ENCODE measurements at regions not wholly inside any gene's neighbourhood (a gene's known extent, or its start where the extent isn't known, plus 50 kb on each side); places are given as distances from the start of the nearest gene placed in this dataset.

GRCh38 chr9:89697553-89697952, 92.7 kb downstream of the GADD45G start:
- no peak for DNase-seq

DNA sequence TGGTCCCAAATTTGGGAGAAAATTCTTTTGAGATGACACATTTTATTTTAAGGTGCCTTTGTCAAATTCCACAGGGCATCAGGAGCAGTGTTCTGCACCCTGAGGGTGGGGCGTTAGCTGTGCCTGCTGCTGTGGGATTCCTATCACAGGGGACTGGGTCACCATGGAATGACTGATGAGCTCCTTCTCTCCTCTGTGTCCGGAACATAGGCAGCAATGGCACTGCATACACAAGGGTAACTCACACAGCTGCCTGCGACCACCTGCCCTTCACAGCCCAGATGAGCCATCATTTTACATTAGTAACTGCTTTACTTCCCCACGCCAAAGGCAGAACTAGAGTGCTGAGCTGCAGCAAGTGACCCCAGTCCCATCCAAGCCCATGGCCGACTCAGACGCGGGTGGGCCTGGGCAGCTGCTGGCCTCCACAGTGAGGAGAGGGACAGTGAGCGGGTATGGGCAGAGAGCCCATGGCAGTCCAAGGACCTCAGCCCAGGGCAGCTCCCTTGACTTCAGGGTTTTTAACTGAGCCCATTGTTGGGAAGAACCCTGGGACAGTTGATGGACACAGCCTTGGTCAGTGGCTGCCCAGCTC, 93.7 kb downstream of the GADD45G start:
- DNase-seq: no peak

DNA sequence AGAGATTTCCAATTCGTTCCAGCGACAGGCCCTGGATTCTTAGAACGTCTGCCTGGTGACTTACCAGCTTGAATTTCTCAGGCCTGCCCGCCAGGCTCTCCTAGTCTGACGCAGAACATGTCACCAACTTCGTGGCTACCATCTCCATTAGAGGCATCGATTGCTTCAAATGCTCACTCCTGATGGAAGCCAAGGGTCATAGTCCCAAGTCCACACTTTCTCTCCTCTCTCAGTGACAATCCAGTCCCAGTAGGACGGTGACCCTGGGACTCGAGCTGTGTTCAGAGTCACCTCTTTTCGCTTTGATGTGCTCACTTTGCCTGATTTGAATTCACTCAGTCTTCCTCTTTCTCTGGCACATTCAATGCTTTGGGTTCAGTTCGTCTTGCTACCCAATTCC, 94.8 kb downstream of the GADD45G start:
- DNase-seq: no peak

DNA sequence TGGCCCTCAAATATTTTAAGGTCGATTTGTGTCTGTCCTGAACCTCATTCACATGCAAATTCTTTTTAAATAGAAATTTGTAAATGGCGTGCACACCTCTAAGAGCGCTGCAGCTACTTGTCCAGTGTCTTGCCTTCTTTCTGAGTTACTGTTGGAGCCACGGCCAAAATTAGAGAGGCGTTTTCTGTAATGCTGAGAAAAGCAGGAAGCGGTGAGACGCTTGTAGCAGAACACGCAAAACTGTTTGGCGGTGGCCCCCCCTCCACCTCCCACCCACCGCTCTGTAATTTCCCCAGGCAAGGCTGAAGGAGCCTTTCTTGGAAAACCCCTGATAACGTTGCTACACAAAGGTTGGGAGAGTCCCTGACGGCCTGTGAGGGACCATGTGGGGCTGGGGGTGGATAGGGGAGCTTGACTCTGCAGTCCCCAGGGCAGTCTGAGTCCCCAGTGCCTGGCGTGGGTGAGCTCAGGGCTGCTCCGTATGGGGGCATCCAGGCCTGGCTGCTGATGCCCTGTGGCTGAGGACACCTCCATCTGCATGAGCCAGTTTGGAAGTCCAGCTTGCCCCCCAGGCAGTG, 96.5 kb downstream of the GADD45G start:
- no peak for DNase-seq

- no peak for DNase-seq
These were observed 97.6 kb downstream of the GADD45G start for GRCh38 chr9:89702401-89702800.

DNA sequence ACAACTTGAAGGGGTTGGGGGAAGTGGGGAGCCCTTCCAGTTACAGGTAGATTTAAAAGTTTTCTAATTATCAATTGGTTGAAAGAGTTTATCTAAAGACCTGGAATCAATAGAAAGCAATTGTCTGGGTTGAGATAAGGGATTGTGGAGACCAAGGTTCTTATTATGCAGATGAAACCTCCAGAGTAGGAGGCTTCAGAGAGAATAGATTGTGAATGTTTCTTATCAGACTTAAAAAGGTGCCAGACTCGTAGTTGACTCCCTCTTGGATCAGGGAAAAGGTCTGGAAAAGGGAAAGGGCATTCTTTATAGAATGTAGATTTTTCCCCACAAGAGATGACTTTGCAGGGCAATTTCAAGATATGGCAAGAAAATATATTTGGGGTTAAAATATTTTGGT, 100.8 kb downstream of the GADD45G start:
- DNase-seq: no peak

DNA sequence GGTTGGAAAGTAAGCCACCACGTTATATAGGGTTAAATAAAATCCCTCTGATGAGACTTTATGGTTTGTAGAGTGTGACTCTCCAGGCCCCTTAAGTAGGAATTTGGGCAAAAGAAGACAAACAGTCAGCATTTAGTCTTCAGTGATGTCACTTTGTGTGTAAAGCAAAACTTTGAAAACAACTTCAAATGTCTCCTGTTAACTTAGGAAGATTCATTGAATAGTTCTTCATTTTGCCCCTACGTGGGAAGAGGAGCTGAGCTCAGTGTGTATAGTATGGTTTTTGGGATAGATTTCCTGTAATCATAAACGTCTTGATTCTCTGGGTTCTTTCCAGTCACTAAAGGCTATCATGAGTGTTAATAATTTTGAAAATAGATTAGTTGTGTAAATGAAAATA, 101.3 kb downstream of the GADD45G start:
- no peak for DNase-seq

- no peak for DNase-seq
These were observed 101.9 kb downstream of the GADD45G start for GRCh38 chr9:89706731-89707191.

DNA sequence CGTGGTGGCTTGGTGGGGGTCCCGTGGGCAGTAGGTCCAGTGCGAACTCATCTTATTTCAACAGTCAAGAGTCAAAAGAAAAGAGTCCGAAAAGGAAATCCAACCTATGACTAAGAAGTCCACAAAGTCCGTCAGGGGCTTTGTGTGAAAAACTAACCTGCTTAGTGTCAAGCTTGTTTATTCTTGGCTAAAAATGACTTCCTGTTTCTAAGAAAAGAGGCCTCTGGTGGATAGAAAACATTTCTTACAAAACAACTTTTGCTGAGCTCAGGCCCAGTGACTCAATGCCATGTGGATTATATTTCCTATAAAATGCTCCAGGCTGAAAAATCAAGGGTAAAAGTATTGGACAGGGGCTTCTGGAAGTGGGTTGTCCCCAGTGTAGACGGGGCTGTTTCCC, 105.9 kb downstream of the GADD45G start:
- no peak for DNase-seq

- DNase-seq: no peak
These were observed 107.1 kb downstream of the GADD45G start for GRCh38 chr9:89711866-89712265.

DNA sequence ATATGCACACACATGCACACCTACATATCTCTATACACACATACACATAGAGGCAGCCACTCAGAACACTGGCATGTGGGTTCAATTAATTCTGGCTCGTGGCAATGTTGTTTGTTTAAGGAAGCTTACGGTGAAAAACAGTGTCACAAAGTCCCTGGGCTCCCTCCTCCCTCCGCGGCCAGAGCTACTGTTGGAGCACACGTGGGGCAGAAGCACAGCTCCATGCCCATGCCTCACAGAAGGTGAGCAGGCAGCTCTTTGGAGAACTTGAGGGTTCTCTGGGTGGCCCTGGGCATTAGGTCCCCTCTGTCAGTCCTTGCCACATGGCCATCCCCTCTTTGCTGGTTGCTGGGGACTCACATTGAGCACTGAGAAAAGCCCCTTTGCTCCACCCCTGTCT, 107.5 kb downstream of the GADD45G start:
- DNase-seq: no peak

GRCh38 chr9:89714321-89714720, 109.5 kb downstream of the GADD45G start:
- no peak for DNase-seq

DNA sequence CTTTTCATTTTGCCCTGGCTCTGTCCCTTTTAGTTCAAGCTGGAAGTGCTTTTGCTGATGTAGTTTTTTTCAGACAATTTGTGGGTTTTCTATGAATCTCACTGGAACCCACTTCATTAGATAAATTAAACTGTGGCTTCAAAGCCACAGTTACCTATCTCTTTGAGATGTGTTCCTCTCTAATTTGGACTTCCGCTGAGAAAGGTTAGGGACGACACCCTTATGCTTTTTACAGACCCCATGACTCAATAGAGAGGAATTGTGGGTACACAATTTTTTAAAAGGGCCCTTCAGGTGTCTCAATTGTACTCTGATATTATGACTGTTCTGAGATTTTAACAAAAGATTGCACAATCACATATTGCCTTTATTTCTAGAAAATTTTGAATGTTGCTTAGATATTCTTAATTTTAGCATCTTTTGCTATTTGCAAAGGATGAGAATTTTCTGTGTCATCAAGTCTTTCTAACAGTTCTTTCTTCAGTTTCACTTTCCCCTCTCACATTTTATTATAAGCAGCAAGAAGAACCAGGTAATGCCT, 110.6 kb downstream of the GADD45G start:
- no peak for DNase-seq

- DNase-seq: no peak
These were observed 111.1 kb downstream of the GADD45G start for GRCh38 chr9:89715881-89716280.

GRCh38 chr9:89716559-89716958, 111.7 kb downstream of the GADD45G start:
- DNase-seq: no peak

DNA sequence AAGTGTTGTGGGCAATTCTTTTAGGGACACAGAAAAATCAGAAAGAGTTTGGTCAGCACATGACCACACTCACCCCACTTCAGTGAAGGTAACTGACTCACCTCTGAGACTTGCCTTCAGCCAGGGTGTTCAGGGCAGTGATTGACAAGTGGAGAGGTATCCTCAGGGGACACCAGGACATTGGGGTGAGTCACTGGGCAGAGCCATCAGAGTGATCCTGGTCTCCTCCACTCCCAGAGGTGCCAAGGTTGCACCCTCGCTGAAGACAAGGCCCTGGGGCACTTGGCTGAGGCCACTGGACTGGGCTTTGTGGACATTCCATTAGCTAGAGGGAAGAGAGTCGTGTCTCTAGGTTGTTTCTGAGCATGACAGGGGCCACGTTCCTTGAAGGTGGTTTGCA, 113.4 kb downstream of the GADD45G start:
- DNase-seq: no peak

- no peak for DNase-seq
These were observed 113.8 kb downstream of the GADD45G start for GRCh38 chr9:89718651-89719050.

DNA sequence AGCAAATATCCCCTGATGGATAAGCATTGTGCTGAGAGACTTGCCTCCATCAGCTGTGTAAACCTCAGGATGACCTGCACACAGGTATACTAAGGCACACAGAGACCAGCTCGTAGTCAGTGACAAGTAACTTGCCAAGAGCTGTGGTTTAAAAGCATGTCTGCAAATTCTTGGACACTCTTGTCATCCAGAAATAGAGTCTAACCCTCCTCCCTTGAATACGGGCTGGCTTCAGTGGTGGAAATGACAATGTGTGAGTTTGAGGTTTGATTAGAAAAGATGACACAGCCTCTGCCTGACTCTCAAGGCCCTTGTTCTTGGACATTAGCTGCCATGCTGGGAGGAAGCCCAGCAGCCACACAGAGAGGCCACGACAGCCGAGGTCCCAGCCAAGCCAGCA, 114.4 kb downstream of the GADD45G start:
- DNase-seq: no peak

DNA sequence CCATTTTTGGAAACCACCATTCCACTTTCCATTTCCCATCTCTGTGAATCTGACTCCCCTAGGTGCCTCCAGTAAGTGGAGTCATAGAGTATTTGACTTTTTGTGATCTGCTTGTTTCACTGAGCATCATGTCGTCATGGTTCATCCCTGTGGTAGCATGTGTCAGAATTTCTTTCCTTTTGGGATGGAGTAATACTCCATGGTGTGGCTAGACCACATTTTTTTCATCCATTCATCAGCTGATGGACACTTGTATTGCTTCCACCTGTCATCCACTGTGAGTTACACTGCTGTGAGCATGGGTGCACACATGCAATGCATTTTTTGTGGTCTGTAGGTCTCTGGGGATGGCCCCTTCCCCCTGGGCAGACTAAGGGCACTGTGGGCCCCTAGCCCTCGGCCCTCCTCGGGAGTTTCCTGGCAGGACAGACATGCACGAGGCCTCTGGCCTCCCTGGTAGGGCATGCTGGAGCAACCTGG, 115.9 kb downstream of the GADD45G start:
- DNase-seq: no peak

DNA sequence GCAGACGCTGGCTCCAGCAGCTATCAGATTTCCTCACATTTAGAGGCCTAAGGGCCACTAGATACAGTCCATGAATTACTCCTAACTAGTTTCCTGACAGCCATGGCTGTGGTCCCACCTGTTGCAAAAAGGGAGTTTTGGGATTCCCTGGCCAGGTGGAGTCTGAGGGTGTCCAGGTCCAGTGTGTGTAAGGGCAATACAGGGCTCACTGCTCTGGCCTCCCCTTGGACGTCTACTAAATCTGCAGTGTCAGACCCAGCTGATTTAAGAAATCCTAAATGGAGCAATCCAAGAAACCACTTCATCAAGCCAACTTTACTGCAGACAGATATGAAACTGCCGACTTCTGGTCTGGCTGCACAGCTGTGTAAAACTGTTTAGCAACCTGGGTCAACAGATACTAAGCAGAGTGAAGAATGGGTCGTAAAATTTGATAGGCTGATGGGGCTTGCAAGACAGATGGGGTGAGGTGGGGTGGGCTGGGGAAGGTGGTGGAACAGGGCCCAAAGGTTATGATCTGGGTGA, 116.4 kb downstream of the GADD45G start:
- no peak for DNase-seq

- no peak for DNase-seq
These were observed 117.2 kb downstream of the GADD45G start for GRCh38 chr9:89721971-89722530.

GRCh38 chr9:89722712-89723111, 117.9 kb downstream of the GADD45G start:
- DNase-seq: no peak

- no peak for DNase-seq
These were observed 118.8 kb downstream of the GADD45G start for GRCh38 chr9:89723469-89724100.

GRCh38 chr9:89724659-89725058, 119.8 kb downstream of the GADD45G start:
- DNase-seq: no peak

Measured in NCI-H187 (cell line).